Fibroblast of lung (primary cell): ENCODE measurements at regions not wholly inside any gene's neighbourhood (a gene's known extent, or its start where the extent isn't known, plus 50 kb on each side); places are given as distances from the start of the nearest gene placed in this dataset.
"Not testable (repeated sequence)": the region's sequence is repeated elsewhere in the genome, so short reads cannot be mapped to it uniquely, and the experiment has no call there.

Experiments used
- DNase-seq, 2 donors: peaks; one replicate each; pipeline versions ENCODE4 v3.0.0 to v3.0.0-alpha.2; 2010; ENCODE audit warnings: low read depth in 2 of 2
- H2AFZ ChIP-seq: 2 replicates; pipeline ENCODE4 v1.5.1; 2012; ENCODE audit warnings: low read length, control low read depth, inconsistent platforms
- H3K27ac ChIP-seq: 2 replicates; pipeline ENCODE4 v1.5.1; 2011; ENCODE audit warnings: low read length, control low read depth; ENCODE audit not compliant: insufficient read depth
- H3K27me3 ChIP-seq: 2 replicates; pipeline ENCODE4 v1.5.1; 2011; ENCODE audit warnings: mild to moderate bottlenecking, low read length; ENCODE audit not compliant: control insufficient read depth, insufficient read depth
- H3K36me3 ChIP-seq: 2 replicates; pipeline ENCODE4 v1.5.1; 2011; ENCODE audit warnings: low read length; ENCODE audit not compliant: control insufficient read depth, insufficient read depth
- H3K4me1 ChIP-seq: 2 replicates; pipeline ENCODE4 v1.5.1; 2011; ENCODE audit warnings: low read length; ENCODE audit not compliant: control insufficient read depth, insufficient read depth; ENCODE audit errors: extremely low read depth
- H3K4me2 ChIP-seq: 2 replicates; pipeline ENCODE4 v1.5.1; 2011; ENCODE audit warnings: low read length, control low read depth; ENCODE audit not compliant: insufficient read depth; ENCODE audit errors: extremely low read depth
- H3K4me3 ChIP-seq, 4 experiments: fragments of 200-600 bp in 1 of 4; sonication (generic) in 1 of 4; replicated peaks in 1 of 4; 2 replicates each; pipeline ENCODE4 v1.5.1; 2011 to 2016; ENCODE audit warnings: low read length in 4 of 4, low read depth in 3 of 4, mild to moderate bottlenecking in 3 of 4, control low read depth in 2 of 4, inconsistent platforms in 1 of 4, mixed read lengths in 1 of 4; ENCODE audit not compliant: insufficient read depth in 1 of 4; ENCODE audit errors: control extremely low read depth in 1 of 4
- H3K79me2 ChIP-seq: 2 replicates; pipeline ENCODE4 v1.5.1; 2012; ENCODE audit warnings: mild to moderate bottlenecking, low read length, inconsistent platforms; ENCODE audit not compliant: control insufficient read depth, insufficient read depth
- H3K9ac ChIP-seq: 2 replicates; pipeline ENCODE4 v1.5.1; 2011; ENCODE audit warnings: mild to moderate bottlenecking, low read length, control low read depth; ENCODE audit not compliant: insufficient read depth
- H3K9me3 ChIP-seq: 2 replicates; pipeline ENCODE4 v1.5.1; 2012; ENCODE audit warnings: low read depth, low read length; ENCODE audit not compliant: control insufficient read depth, insufficient read depth
- H4K20me1 ChIP-seq: 2 replicates; pipeline ENCODE4 v1.5.1; 2011; ENCODE audit warnings: low read length; ENCODE audit not compliant: control insufficient read depth, insufficient read depth; ENCODE audit errors: extremely low read depth

GRCh38 chr22:15781652-15782051 lies 91.8 kb downstream of the POTEH start:
- H3K4me1 ChIP-seq, H3K9ac ChIP-seq: not testable (repeated sequence)

GRCh38 chr22:15782933-15783332 lies 93.1 kb downstream of the POTEH start:
- H3K4me1 ChIP-seq, H3K4me3 ChIP-seq, H3K27ac ChIP-seq, H3K4me2 ChIP-seq, H3K9me3 ChIP-seq, H2AFZ ChIP-seq, H3K79me2 ChIP-seq, H3K27me3 ChIP-seq, DNase-seq, H4K20me1 ChIP-seq, H3K36me3 ChIP-seq, H3K9ac ChIP-seq: not testable (repeated sequence)

More at GRCh38 chr22:15781652-15782051, 91.8 kb downstream of the POTEH start:
- not testable (repeated sequence) for H2AFZ ChIP-seq, H3K4me3 ChIP-seq, DNase-seq, H3K9me3 ChIP-seq, H3K79me2 ChIP-seq, H3K36me3 ChIP-seq, H3K27ac ChIP-seq, H3K27me3 ChIP-seq, H3K4me2 ChIP-seq, H4K20me1 ChIP-seq

- H3K4me2 ChIP-seq, H3K9me3 ChIP-seq, DNase-seq, H3K27ac ChIP-seq, H2AFZ ChIP-seq, H4K20me1 ChIP-seq, H3K27me3 ChIP-seq, H3K4me1 ChIP-seq, H3K79me2 ChIP-seq, H3K4me3 ChIP-seq, H3K36me3 ChIP-seq, H3K9ac ChIP-seq: not testable (repeated sequence)
Measured at GRCh38 chr22:15784383-15785085, 94.7 kb downstream of the POTEH start.

GRCh38 chr22:15786942-15787733 lies 97.3 kb downstream of the POTEH start:
- not testable (repeated sequence) for H3K27ac ChIP-seq, DNase-seq, H3K4me2 ChIP-seq, H3K36me3 ChIP-seq, H3K27me3 ChIP-seq, H3K9me3 ChIP-seq, H4K20me1 ChIP-seq, H3K79me2 ChIP-seq, H2AFZ ChIP-seq, H3K4me1 ChIP-seq, H3K9ac ChIP-seq
- H3K4me3 ChIP-seq = peak overlapping the region in 1 of 4 experiments; percentile 29

- H2AFZ ChIP-seq, H3K9me3 ChIP-seq, H3K9ac ChIP-seq, H3K79me2 ChIP-seq, H3K4me3 ChIP-seq, H3K4me2 ChIP-seq, H3K36me3 ChIP-seq, H3K4me1 ChIP-seq, H3K27me3 ChIP-seq, H4K20me1 ChIP-seq, DNase-seq, H3K27ac ChIP-seq: not testable (repeated sequence)
Measured at GRCh38 chr22:15791557-15791956, 101.7 kb downstream of the POTEH start.

- not testable (repeated sequence) for H3K4me3 ChIP-seq, H4K20me1 ChIP-seq, DNase-seq, H3K4me1 ChIP-seq, H3K27ac ChIP-seq, H3K36me3 ChIP-seq, H3K9me3 ChIP-seq, H3K9ac ChIP-seq, H3K27me3 ChIP-seq, H2AFZ ChIP-seq, H3K79me2 ChIP-seq, H3K4me2 ChIP-seq
Measured at GRCh38 chr22:15799935-15800334, 110.1 kb downstream of the POTEH start.
